Left ventricle myocardium inferior (tissue), 1 donor: ENCODE measurements at regions not wholly inside any gene's neighbourhood (a gene's known extent, or its start where the extent isn't known, plus 50 kb on each side); places are given as distances from the start of the nearest gene placed in this dataset.
"Not testable (repeated sequence)": the region's sequence is repeated elsewhere in the genome, so short reads cannot be mapped to it uniquely, and the experiment has no call there.

Experiments
- DNase-seq: peaks from one replicate; pipeline ENCODE4 v3.0.0-alpha.2; 2020
- H3K27ac ChIP-seq: fragments of 200-600 bp; replicated peaks from 2 replicates; pipeline ENCODE4 v1.8.0; 2021
- H3K27me3 ChIP-seq: fragments of 200-600 bp; 2 replicates; pipeline ENCODE4 v1.8.0; 2021; ENCODE audit warnings: low read depth
- H3K36me3 ChIP-seq: fragments of 200-600 bp; 2 replicates; pipeline ENCODE4 v1.8.0; 2021
- H3K4me1 ChIP-seq: fragments of 200-600 bp; 2 replicates; pipeline ENCODE4 v1.8.0; 2021
- H3K4me3 ChIP-seq: fragments of 200-600 bp; 2 replicates; pipeline ENCODE4 v1.8.0; 2021; ENCODE audit warnings: mild to moderate bottlenecking, moderate library complexity
- H3K9me3 ChIP-seq: fragments of 200-600 bp; replicated peaks from 2 replicates; pipeline ENCODE4 v1.8.0; 2021
- intact Hi-C: fragments of 100-400 bp; cut with micrococcal nuclease; formaldehyde crosslinking; loops from one replicate; pipeline ENCODE4 v1.11.0; 2022
- TF ChIP-seq, protein P1 (sequence below): fragments of 200-600 bp; IDR thresholded peaks from 2 replicates; pipeline ENCODE4 v1.8.0; 2021; ENCODE audit warnings: antibody characterized with exemption, mild to moderate bottlenecking, borderline replicate concordance
- donor health status: DM: no; HTN: yes; CAD: no; lungs with severe emphysema.

- Histone ChIP-seq H3K27me3 (no peaks in the 10 kb centered on the region), H3K36me3 (no peaks in the 10 kb centered on the region), H3K9me3 (peaks cover 10% of the 10 kb centered on the region), H3K4me3 (no peak overlapping the region), H3K27ac (no peak overlapping the region), H3K4me1 (peaks cover 60% of the 10 kb centered on the region)
- intact Hi-C loops = no loop called here
- DNase-seq = no peak
- TF ChIP-seq, protein P1, sequence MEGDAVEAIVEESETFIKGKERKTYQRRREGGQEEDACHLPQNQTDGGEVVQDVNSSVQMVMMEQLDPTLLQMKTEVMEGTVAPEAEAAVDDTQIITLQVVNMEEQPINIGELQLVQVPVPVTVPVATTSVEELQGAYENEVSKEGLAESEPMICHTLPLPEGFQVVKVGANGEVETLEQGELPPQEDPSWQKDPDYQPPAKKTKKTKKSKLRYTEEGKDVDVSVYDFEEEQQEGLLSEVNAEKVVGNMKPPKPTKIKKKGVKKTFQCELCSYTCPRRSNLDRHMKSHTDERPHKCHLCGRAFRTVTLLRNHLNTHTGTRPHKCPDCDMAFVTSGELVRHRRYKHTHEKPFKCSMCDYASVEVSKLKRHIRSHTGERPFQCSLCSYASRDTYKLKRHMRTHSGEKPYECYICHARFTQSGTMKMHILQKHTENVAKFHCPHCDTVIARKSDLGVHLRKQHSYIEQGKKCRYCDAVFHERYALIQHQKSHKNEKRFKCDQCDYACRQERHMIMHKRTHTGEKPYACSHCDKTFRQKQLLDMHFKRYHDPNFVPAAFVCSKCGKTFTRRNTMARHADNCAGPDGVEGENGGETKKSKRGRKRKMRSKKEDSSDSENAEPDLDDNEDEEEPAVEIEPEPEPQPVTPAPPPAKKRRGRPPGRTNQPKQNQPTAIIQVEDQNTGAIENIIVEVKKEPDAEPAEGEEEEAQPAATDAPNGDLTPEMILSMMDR = no peak
Measured at GRCh38 chr6:144378437-144378836, 93.3 kb downstream of the UTRN start.

DNA sequence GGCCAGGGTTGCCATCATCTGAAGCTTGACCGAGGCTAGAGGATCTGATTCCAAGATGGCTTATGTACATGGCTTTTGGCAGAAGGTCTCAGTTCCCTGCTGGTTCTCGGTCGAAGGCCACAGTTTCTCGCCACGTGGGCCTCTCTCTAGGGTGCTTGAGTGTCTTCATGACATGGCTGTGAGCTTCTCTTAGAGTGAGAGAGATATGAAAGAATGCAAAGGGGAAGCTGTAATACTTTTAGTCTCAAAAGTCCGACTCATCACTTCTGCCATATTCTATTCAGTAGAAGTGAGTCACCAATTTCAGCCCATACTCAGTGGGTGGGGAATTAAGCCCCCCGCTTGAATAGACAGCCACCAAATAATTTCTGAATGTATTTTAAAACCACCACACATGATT, 94.2 kb downstream of the UTRN start:
- DNase-seq = no peak
- Histone ChIP-seq H3K4me1 (peaks cover 65% of the 10 kb centered on the region), H3K27me3 (no peaks in the 10 kb centered on the region), H3K4me3 (no peak overlapping the region), H3K36me3 (no peaks in the 10 kb centered on the region), H3K9me3 (peaks cover 10% of the 10 kb centered on the region), H3K27ac (no peak overlapping the region)
- TF ChIP-seq, protein P1 = no peak
- intact Hi-C loops = no loop called here

DNA sequence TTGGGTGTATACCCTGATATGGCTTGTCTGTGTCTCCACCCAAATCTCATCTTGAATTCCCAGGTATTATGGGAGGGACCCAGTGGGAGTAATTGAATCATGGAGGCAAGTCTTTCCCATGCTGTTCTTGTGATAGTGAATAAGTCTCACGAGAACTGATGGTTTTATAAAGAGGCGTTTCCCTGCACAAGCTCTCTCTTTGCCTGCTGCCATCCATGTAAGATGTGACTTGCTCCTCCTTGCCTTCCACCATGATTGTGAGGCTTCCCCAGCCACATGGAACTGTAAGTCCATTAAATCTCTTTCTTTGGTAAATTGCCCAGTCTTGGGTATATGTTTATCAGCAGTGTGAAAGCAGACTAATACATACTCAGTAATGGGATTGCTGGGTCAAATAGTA, 96.4 kb downstream of the UTRN start:
- H3K9me3 ChIP-seq, intact Hi-C loops, H3K27ac ChIP-seq, H3K27me3 ChIP-seq, H3K36me3 ChIP-seq, DNase-seq, H3K4me3 ChIP-seq: not testable (repeated sequence)
- peaks cover 65% of the 10 kb centered on the region for H3K4me1 ChIP-seq

DNA sequence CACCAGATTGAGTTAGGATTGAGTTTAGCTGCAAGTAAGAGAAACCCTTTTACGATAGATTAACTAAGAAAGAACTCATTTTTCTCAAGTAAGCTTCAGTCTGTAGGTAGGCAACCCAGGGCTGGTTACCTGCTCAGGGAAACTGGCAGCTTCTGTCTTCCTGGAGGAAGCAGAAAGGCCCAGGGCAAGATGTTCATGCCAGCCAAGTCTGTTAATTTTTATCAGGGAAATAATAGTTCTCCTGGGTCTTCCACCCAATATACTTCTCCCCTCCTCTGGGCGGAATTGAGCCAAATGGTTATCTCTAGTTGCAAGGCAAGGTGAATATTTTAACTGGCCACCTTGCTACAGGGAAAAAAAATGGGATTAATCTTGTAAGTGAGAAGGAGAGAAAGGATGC, 98.2 kb downstream of the UTRN start:
- Histone ChIP-seq H3K27ac (no peak overlapping the region), H3K9me3 (peaks cover 10% of the 10 kb centered on the region), H3K27me3 (no peaks in the 10 kb centered on the region), H3K36me3 (no peaks in the 10 kb centered on the region), H3K4me3 (no peak overlapping the region), H3K4me1 (peaks cover 65% of the 10 kb centered on the region)
- intact Hi-C loops = no loop called here
- no peak for DNase-seq
- TF ChIP-seq, protein P1 = no peak

DNA sequence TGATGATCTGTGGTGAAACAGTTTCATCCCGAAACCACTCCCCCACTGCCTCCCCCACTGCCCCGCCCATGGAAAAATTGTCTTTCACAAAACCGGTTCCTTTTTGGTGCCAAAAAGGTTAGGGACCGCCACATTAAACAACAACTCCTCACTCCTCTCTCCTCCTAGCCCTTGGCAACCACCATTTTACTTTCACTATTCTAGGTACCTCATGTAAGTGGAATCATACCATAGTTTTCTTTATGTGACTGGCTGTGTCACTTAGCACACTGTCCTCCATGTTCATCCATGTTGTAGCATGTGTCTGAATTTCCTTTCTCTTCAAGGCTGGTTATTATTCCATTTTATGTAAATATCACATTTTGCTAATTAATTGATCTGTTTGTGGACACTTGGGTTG, 99.3 kb downstream of the UTRN start:
- Histone ChIP-seq H3K9me3 (peaks cover 10% of the 10 kb centered on the region), H3K4me1 (peaks cover 56% of the 10 kb centered on the region), H3K36me3 (no peaks in the 10 kb centered on the region), H3K27me3 (no peaks in the 10 kb centered on the region), H3K27ac (no peak overlapping the region), H3K4me3 (no peak overlapping the region)
- intact Hi-C loops = no loop called here
- TF ChIP-seq, protein P1 = no peak
- no peak for DNase-seq

DNA sequence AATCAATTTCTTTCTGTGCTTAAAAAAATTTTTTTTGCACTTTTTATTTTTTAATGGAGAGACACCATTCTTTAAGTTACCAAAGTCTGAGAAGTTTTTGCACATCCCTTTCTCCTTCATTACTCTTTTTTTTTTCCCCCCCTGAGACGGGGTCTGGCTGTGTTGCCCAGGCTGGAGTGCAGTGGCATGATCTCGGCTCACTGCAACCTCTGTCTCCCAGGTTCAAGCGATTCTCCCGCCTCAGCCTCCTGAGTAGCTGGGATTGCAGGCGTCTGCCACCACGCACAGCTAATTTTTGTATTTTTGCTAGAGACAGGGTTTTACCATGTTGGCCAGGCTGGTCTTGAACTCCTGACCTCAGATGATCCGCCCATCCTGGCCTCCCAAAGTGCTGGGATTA, 104.3 kb downstream of the UTRN start:
- H3K27ac ChIP-seq, H3K9me3 ChIP-seq, DNase-seq, intact Hi-C loops, H3K4me3 ChIP-seq, H3K36me3 ChIP-seq, H3K27me3 ChIP-seq: not testable (repeated sequence)
- peaks cover 50% of the 10 kb centered on the region for H3K4me1 ChIP-seq

DNA sequence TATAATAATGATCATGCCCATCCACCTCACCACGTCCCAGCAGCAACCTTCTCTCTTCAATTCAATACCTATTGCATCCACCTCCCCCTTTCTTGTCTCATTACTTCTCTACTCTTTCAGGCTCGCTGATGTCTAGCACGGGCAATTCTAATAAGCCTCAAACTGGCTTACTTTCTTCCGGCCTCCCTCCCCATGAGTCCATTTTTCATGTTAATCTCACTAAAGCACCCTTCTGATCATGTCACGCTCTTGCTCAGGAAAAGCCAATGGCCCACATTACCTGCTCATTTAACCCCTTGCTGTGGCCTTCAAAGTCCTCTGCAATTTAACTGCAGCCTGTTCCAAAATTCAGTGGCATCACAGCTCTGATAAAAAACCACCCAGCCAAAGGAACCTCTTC, 105.1 kb downstream of the UTRN start:
- Histone ChIP-seq H3K27ac (no peak overlapping the region), H3K4me3 (no peak overlapping the region), H3K9me3 (no peaks in the 10 kb centered on the region), H3K4me1 (peaks cover 49% of the 10 kb centered on the region), H3K27me3 (no peaks in the 10 kb centered on the region), H3K36me3 (no peaks in the 10 kb centered on the region)
- TF ChIP-seq, protein P1 = no peak
- no peak for DNase-seq
- intact Hi-C loops = no loop called here
